ENCODE measurements at regions not wholly inside any gene's neighbourhood (a gene's known extent, or its start where the extent isn't known, plus 50 kb on each side); places are given as distances from the start of the nearest gene placed in this dataset.

- TF ChIP-seq POLR2AphosphoS5 (IDR thresholded peaks at IDR 0.05; ENCODE audit: low read depth, low read length), result no peak
- no peak for TF ChIP-seq POLR2A (IDR thresholded peaks at IDR 0.05; ENCODE audit: low read depth, low read length)
These were observed 59.5 kb upstream of the CD55 start for GRCh38 chr1:207261971-207262370.
